ENCODE measurements at regions not wholly inside any gene's neighbourhood (a gene's known extent, or its start where the extent isn't known, plus 50 kb on each side); places are given as distances from the start of the nearest gene placed in this dataset.

DNA sequence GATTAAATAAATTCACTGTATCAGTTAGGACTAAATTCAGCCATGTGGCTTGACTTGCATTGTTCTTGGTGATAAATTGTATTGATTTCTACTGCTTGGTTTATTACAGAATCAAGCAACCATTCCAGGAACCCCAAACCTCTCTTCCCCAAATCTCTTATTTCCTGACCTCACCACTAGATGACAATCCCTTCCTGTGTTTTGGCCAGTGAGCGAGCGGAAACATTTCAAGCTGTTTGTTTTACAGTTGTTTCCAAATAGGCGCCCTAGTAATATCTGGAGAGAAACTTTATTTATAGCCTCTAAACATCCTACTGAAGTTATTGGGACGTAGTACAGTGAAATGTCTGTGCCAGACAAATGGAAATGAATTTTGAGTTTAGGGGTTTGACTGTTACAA is 161.1 kb downstream of the SNAPC1 start:
- Histone ChIP-seq H3K27me3 (no peaks in the 10 kb centered on the region), H3K27ac (no peak overlapping the region), H3K9me3 (no peaks in the 10 kb centered on the region), H3K36me3 (ENCODE audit: low read depth, missing control alignments) (no peaks in the 10 kb centered on the region), H3K4me3 (no peak overlapping the region), H3K4me1 (no peaks in the 10 kb centered on the region)
- intact Hi-C loops (cut with DNase I; ENCODE audit: low total_unique reads): no loop called here
- WGBS, 2 donors: 52 to 63% methylated on average over 4 of the region's 4 CpGs
- TF ChIP-seq CTCF (IDR thresholded peaks at IDR 0.05) (no peak), POLR2A (IDR thresholded peaks at IDR 0.05) (no peak)
- no peak for DNase-seq

- TF ChIP-seq POLR2A (IDR thresholded peaks at IDR 0.05) (no peak), CTCF (IDR thresholded peaks at IDR 0.05) (no peak)
- Histone ChIP-seq H3K9me3 (no peaks in the 10 kb centered on the region), H3K27me3 (no peaks in the 10 kb centered on the region), H3K36me3 (ENCODE audit: low read depth, missing control alignments) (no peaks in the 10 kb centered on the region), H3K27ac (no peak overlapping the region), H3K4me1 (no peaks in the 10 kb centered on the region), H3K4me3 (no peak overlapping the region)
- DNase-seq: no peak
- intact Hi-C loops (cut with DNase I; ENCODE audit: low total_unique reads): no loop called here
- 54 to 57% methylated on average over 5 of the region's 5 CpGs for WGBS, 2 donors
Observed at GRCh38 chr14:61925043-61925442, 162.8 kb downstream of the SNAPC1 start.

DNA sequence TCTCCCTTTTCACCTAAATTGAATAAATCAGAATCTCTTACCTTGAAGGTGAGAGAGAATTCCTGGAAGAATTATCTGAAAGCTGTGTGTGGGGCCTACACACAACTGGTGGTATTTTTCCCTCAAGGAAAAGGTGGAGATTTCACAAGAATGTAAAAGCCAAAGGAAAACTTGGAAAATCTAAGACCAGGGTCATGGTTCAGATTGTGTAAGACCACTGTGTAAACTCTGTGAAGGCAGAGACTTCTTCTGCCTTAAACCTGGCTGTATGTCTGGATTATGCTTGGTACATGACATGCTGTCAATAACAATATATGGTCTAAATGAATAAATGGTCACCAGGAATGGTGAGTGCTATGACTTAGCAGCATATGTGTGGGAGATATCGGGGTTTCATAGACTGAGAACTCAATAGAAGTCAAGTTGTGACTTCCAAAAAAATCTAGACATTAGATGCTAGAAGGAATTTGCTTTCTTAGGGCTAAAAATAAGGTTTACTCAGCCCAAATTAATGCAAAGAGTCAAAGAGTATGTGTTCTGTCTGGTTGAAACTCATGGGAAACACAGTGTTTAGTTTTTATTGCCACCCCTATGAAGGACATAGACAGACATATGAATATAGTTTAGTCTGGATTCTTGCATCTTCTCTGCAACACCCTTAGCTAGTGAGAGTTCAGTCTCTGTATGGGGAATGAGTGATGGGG is 163.7 kb downstream of the SNAPC1 start:
- TF ChIP-seq POLR2A (IDR thresholded peaks at IDR 0.05): no peak
- no peak for TF ChIP-seq CTCF (IDR thresholded peaks at IDR 0.05)
- no peaks in the 10 kb centered on the region for H3K27me3 ChIP-seq
- no peaks in the 10 kb centered on the region for H3K36me3 ChIP-seq (ENCODE audit: low read depth, missing control alignments)
- H3K9me3 ChIP-seq: no peaks in the 10 kb centered on the region
- intact Hi-C loops (cut with DNase I; ENCODE audit: low total_unique reads): no loop called here
- no peak for DNase-seq
- 88 to 97% methylated on average over 1 of the region's 1 CpG for WGBS, 2 donors
- H3K27ac ChIP-seq: no peak overlapping the region
- no peaks in the 10 kb centered on the region for H3K4me1 ChIP-seq
- no peak overlapping the region for H3K4me3 ChIP-seq

GRCh38 chr14:61927060-61927459 is 164.8 kb downstream of the SNAPC1 start:
- intact Hi-C loops (cut with DNase I; ENCODE audit: low total_unique reads): no loop called here
- Histone ChIP-seq H3K36me3 (ENCODE audit: low read depth, missing control alignments) (no peaks in the 10 kb centered on the region), H3K27me3 (no peaks in the 10 kb centered on the region), H3K9me3 (no peaks in the 10 kb centered on the region), H3K4me3 (no peak overlapping the region), H3K27ac (no peak overlapping the region), H3K4me1 (no peaks in the 10 kb centered on the region)
- whole genome bisulfite sequencing, 2 donors: 48 to 63% methylated on average over 1 of the region's 1 CpG
- TF ChIP-seq POLR2A (IDR thresholded peaks at IDR 0.05) (no peak), CTCF (IDR thresholded peaks at IDR 0.05) (no peak)
- no peak for DNase-seq

DNA sequence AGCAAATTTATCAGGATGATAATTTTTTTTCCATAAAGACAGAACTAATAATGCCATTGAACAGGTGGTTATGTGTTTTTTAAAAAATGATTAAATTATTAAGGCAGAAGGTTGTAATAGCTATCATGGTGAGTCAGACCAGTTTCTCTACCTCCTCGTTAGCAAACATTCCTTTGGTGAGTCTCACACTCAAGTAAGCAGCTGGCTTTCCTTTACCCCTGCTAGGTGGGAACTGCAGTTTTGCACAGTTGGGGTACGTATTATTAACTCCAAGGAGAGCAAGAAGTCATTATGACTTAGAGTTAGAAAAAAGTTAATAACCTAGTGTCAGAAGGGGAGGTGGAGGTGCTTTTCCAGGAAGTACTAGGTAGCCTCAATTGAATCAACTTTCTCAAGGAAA is 165.3 kb downstream of the SNAPC1 start:
- H3K27ac ChIP-seq: no peak overlapping the region
- no peaks in the 10 kb centered on the region for H3K4me1 ChIP-seq
- TF ChIP-seq CTCF (IDR thresholded peaks at IDR 0.05): no peak
- no peak for TF ChIP-seq POLR2A (IDR thresholded peaks at IDR 0.05)
- 56 to 65% methylated on average over 2 of the region's 2 CpGs for WGBS, 2 donors
- H3K36me3 ChIP-seq (ENCODE audit: low read depth, missing control alignments): no peaks in the 10 kb centered on the region
- no peak for DNase-seq
- H3K9me3 ChIP-seq: no peaks in the 10 kb centered on the region
- H3K27me3 ChIP-seq: no peaks in the 10 kb centered on the region
- intact Hi-C loops (cut with DNase I; ENCODE audit: low total_unique reads): no loop called here
- no peak overlapping the region for H3K4me3 ChIP-seq

All from testis (tissue), 2 donors.